ENCODE measurements at regions not wholly inside any gene's neighbourhood (a gene's known extent, or its start where the extent isn't known, plus 50 kb on each side); places are given as distances from the start of the nearest gene placed in this dataset.

- no peak for TF ChIP-seq CTCF (conservative IDR thresholded peaks at IDR 0.05; ENCODE audit: low read depth, low read length)
- TF ChIP-seq EZH2 (IDR thresholded peaks at IDR 0.05; ENCODE audit: low read length, unreplicated experiment), result no peak
- TF ChIP-seq EZH2phosphoT487 (IDR thresholded peaks at IDR 0.05; ENCODE audit: borderline replicate concordance, low read length), result no peak
These were observed 370.9 kb upstream of the KITLG start for GRCh38 chr12:88951177-88951576.
